HG02623 (cell line): ENCODE measurements at regions not wholly inside any gene's neighbourhood (a gene's known extent, or its start where the extent isn't known, plus 50 kb on each side); places are given as distances from the start of the nearest gene placed in this dataset.
"Not testable (repeated sequence)": the region's sequence is repeated elsewhere in the genome, so short reads cannot be mapped to it uniquely, and the experiment has no call there.

Experiments
- ATAC-seq: cut with Tn5 transposase; IDR thresholded peaks from one replicate; pipeline ENCODE4 v1.9.1; 2021; ENCODE audit warnings: moderate library complexity; ENCODE audit not compliant: unreplicated experiment

DNA sequence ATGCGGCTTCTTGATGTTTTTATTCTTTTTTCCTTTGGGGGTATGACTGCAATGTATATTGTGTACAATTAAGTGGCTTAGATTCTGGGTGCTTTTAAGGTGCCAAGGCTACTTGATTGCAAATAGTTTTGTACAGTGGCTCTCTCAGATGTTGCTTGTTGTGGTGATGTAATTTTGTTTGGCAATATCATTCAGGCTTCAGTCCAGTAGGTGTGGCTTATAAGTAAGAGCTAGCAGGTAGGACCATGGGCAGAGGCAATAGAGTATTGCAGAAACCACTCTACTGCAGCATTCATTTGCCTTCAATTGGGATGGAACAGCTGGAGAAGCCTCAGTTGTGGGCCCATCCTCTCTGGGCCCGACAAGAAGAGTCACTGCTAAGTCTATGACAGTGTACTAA lies 407.9 kb upstream of the MAN1A1 start:
- ATAC-seq: no peak

DNA sequence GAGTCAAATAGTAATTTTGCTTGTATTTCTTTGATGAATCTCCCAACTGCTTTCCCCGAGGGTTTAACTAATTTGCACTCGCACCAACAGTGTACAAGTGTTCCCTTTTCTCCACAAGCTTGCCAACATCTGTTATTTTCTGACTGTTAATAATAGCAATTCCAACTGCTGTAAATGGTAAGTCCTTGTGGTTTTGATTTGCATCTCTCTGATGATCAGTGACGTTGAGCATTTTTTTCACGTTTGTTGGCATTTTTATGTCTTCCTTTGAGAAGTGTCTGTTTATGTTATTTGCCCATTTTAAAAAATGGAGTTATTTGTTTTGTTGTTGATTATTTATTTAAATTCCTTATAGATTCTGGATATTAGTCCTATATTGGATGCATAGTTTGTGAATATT lies 399.8 kb upstream of the MAN1A1 start:
- ATAC-seq: no peak

DNA sequence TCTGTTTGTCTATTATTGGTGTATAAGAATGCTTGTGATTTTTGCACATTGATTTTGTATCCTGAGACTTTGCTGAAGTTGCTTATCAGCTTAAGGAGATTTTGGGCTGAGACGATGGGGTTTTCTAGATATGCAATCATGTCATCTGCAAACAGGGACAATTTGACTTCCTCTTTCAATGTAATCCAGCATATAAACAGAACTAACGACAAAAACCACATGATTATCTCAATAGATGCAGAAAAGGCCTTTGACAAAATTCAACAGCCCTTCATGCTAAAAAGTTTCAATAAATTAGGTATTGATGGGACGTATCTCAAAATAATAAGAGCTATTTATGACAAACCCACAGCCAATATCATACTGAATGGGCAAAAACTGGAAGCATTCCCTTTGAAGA lies 399.0 kb upstream of the MAN1A1 start:
- ATAC-seq: not testable (repeated sequence)

DNA sequence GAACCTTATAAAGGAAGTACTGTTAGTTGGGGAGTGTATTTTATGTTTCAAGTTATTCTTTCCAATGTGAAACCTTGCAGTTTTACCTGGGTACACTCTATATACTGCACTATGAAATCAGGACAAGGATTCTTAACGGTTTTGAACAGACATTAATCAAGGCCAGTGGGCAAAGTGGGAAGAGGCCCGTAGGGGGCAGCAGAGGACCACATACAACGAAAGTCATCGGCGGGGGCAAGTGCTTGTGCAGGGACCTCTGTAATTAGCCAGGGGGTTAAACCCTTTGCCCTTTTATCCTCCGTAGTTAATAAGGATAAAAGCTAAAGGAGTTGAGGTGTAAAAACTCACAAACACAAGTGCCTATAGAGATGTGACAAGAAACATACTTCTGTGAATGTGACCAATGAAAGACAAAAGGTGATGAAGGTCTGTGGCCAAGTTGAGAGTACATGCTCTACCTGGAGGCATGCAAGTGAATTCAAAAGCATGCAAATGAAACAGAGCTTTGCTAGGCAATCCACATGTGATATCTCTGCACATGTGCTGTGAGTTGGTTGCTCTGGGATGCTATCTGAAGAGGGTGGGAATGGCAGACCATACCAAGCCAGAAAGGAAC lies 392.7 kb upstream of the MAN1A1 start:
- ATAC-seq: peak; percentile 91

DNA sequence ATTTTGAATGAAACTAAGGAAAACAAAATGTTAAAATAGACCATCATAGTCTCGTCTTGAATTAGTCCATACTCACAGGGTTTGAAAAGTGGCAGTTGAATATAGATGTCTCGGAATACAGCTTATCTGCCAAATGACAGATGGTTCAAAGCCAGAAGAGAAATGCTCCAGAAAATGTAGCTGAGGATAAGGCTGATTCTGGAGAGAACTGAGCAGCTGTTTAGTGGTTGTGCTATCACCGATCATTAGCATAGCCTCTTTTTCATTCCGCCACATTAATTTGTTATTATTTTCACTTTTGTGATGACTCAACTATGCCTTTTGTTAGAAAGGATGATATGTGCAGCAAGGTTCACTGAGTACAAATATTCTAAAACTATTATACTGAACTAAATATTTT lies 390.2 kb upstream of the MAN1A1 start:
- no peak for ATAC-seq

DNA sequence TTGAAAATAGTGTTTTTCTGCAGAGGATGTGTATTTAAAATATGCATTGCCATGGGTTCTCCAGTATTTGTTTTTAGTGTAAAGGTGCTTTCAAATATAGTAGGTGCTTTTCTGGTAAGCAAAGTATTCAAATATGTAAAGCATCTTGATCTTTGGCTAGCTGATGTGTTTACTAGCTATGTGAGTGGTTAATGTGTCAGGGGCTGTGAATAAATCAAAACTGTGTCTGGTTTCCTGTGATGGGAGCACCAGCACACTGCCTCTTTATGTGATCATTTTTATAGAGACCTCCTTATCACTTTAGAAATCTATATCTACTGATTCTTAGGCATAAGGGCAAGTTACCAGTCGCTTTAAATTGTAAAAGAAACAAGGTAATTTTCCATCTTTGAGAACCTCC lies 388.9 kb upstream of the MAN1A1 start:
- ATAC-seq: no peak

DNA sequence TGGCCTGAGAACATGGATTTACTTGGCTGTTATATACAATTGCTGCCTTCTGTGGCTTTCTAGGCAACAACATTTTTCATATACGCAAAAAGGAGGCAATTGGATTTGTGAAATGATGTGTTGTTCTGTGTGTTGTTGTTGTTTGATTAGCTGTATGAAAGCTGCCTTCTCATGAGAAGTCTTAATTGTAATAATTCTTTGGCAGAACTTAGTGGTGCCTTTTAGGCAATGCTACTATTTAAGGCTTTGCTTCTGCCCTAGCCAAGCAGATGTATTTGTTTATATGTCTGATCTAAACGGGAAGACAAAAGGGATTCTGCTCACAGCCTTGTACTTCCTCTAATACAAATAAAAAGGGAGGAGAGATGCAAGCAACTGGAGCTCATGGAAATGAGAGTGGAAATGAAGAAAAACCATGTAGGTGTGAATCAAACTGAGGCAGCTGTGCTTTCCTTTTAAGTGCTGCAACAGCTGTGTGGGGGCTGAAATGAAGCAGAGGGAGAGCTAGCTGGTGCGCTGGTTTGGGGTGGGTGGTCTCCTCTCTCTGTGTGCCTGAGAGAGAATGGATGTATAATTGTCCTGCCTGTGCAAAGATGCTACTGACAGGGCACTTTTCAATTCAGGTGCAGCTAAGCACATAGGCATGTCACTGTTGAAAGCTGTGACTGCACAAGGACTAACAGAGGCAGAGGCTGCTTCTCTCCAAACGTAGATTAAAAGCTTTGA lies 386.9 kb upstream of the MAN1A1 start:
- ATAC-seq: no peak

DNA sequence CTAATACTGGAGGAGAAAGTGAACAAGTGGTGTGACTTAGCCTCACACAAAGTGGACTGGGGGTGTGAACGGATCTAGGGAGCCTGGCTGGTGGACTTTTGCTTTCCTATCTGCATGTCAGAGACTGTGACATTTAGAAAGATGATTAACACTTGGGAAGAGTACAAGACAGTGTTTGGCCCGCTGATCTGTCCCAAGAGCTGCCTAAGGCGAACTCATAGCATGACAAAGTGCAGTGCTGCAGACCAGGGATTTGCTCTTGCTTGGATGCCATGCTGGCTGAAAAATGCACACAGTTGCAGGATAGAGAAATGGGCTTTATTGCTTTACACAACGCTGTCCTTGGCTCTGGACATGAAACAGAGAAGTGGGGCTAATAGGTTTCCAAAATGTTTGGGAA lies 386.0 kb upstream of the MAN1A1 start:
- no peak for ATAC-seq

DNA sequence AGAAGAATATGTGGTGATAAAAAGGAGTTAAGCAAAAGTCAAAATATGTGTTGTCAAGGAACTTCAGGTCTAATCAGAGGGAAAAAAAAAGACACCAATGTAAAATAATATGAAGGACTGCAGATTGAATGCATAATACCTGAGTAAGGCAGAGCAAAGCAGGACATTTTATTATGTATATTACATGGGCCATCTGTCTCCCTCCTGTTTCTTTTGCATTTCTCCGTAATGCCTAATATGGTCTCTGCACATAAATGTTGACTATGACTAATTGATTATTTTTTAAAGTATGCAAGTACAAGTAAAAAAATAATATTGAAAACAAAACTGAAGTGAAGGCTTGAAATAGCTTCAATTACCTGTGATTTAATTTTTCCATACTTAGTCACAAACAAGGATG lies 384.7 kb upstream of the MAN1A1 start:
- no peak for ATAC-seq

DNA sequence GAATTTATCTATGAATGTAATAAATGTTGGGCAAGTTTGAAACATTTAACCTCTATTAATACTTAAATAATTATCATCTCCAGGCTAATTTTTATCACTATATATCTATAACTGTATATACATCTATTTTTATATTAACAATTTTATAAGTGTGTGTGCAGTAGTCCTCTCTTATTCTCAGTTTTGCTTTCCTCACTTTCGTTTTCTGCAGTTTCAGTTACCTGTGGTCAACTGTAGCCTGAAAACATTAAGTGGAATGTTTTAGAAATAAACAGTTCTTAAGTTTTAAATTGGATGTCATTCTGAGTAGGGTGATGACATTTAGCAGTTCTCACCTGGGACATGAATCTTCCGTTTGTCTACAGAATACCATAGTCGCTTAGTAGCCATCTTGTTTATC lies 379.4 kb upstream of the MAN1A1 start:
- no peak for ATAC-seq

DNA sequence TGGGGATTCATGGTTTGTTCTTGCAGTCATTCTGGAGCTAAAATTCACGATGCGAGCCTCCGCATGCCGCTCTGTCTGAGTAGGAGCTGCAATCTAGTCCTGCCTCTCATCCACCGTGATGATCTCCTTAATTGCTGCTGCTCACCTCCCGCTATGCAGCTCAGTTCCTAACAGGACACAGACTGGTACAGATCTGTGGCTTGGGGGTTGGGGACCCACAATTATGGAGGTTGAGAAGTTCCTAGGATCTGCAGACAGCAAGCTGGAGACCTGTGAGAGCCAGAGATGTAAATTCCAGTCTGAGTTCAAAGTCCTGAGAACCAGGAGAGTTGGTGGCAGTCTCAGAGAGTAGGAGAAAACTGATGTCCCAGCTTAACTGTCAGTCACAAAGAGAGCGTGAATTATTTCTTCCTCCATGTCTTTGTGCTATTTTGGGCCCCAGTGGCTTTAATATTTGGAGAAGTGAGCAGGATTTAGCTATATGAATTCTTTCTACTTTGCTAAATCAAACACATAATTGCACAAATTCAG lies 378.7 kb upstream of the MAN1A1 start:
- no peak for ATAC-seq

DNA sequence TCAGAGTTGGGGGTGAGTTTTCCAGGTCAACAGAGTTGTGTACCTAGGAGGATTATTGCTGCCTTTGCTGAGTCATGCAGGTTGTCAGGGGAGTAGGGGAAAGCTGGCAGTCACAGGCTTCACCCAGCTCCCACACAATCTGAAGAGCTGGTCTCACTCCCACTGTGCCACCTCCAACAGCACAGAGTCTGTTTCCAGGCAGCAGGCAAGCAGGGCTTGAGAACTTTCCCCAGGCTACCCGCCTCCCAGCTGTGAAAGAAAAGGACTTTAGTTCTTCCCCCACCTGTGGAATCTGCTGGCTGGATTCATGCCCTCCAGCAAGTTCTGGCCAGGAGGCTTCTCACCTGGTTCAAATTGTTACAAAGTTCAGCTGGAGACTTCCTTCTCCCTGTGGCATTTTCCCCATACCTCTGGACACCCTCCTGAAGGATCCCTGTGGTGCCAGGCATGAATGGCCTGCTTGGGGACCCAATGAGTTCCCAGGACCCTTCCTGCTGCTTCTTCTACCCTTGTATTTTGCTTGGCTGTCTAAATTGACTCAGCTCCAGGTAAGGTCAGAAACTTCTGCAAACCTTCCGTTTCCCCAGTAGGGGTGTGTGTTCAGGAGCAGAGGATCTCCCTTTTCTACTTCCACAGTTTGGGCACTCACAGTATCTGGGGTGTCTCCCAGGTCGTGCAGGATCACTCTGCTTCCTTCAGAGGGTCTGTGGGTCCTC lies 378.1 kb upstream of the MAN1A1 start:
- no peak for ATAC-seq

DNA sequence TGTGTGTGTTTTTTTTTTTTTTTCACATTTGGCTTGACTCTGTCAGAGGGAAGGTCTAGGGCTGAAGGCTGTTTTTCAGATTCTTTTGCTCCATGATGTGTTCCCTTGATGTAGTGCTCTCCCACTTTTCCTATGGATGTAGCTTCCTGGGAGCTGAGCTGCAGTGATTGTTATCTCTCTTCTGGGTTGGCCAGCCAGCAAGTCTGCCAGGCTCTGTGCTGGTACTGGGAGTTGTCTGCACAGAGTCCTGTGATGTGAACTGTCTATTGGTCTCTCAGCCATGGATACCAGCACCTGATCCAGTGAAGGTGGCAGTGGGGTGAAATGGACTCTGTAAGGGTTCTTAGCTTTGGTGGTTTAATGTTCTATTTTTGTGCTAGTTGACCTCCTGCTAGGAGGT lies 377.4 kb upstream of the MAN1A1 start:
- not testable (repeated sequence) for ATAC-seq

DNA sequence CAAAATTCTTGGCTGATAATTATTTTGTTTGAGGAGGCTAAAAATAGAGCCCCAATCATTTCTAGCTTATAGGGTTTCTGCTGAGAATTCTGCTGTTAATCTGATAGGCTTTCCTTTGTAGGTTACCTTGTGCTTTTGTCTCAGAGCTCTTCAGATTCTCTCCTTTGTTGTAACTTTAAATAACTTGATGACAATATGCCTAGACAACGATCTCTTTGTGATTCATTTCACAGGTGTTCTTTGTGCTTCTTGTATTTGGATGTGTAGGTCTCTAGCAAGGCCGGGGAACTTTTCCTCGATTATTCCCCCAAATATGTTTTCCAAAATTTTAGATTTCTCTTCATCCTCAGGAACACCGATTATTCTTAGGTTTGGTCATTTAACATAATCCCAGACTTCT lies 376.5 kb upstream of the MAN1A1 start:
- ATAC-seq: no peak

DNA sequence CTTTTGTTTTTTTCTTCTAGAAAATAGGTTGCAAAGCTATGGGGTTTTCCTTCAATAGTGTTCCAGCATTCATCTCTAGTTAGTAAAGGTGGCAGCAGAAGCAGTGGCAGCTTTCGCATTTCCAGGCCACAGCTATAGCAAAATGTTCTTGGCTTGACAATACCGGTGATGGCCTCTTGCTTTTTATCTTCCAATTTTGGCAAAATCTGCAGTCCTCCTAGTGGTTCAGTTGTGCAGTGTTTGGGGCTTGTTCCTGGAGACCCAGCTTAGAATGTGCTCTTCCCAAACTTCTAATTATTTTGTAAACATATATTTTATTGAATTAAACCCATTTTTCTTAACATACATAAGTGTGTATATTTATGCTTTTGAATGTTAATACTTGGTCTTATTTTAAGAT lies 370.6 kb upstream of the MAN1A1 start:
- ATAC-seq: no peak

DNA sequence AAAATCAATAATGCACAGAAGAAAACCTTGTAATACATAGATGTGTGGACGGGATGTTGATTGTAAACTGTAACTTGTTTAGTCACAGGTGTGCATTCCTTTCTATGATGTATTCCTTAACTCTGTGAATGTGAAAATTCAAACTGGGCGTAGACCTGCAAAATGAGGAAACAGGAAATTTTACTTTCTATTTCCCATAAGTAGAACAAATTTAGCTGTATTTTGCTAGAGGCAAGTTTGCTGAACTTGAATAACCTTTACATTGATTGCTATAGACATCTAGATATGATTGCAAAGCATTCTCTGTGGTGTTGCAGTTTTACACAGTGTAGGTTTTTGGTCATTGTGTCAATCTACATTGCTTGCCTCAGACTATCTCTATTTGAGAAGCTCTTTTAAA lies 368.4 kb upstream of the MAN1A1 start:
- no peak for ATAC-seq

DNA sequence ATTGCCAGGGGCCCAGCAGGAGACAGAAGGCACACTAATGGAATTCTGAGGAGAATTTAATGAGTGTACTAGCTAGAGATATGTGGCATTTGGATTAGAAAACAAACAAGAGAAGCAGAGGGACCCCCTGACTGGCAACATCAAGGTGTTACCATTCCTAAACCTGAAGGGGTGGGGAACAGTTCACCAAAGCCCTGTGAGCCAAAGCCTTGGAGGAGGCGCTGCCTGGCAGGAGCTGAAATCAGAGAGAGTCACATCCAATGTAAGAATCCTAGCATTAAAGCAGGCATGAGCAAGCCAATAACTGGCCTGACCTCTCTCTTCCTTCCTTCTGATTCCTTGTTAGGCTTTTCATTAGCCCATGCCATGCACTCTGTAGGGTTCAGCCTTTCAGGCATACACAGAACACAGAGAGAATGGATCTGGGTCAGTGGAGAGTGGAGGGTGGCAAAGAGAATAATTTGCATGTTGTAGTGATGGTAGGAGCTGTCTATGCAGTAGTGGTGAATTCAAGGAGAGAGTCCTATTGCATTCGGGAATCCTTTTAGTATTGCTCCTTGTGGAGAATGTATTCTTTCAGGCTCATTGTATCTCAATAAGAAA lies 367.2 kb upstream of the MAN1A1 start:
- no peak for ATAC-seq

DNA sequence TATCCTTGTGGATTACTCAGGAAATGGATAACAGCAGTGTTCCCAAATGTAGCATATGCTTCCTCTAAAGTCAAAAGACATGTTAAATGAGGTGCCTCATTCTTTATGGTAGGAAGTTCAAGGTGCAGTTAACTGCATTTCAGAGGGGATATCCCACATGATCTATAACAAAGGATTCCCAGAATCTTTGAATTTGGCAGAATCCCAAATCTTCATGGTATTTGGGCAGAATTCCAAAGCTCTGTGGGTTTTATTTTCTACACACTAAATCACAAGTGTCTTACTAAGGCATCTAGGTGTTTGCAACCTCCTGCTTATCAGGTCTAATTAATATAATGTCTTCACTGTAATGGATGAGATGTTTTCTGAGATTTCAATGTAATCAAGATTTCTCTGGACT lies 364.3 kb upstream of the MAN1A1 start:
- no peak for ATAC-seq

DNA sequence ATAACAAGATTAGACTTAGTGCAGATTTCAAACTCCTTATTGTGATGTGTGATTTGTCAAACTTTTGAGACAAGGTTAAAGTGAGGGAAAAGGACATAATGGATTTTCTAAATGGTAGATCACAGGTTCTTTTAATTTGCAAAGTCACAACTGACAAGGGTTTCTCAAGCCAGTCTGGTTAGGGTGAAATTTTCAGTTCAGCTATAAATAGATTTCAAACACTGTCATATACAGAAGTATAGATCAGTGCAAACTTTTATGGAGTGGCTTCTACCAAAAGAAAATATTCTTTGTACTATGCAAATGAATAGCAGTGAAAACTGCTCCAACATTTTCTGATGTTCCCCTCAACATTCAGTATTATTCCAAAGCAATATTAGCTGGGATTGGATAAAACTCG lies 337.1 kb upstream of the MAN1A1 start:
- no peak for ATAC-seq

DNA sequence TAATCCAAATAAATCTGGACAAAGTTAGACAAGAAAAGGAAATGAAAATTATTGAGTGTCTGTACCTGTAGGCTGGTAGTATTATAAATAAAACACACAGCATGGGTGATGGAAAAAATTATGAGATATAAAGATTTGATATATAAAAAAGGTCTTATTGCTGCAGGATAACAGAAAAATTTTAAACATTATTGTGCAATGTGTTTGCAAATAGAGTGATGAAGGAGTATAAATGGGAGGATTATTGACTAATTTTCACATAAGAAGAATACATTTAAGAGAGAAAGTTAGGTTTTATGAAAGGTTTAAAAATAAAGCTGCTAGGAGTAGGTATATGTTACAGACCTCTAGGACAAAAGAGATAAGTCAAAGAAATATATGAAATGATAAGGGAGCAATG lies 336.7 kb upstream of the MAN1A1 start:
- ATAC-seq: no peak

DNA sequence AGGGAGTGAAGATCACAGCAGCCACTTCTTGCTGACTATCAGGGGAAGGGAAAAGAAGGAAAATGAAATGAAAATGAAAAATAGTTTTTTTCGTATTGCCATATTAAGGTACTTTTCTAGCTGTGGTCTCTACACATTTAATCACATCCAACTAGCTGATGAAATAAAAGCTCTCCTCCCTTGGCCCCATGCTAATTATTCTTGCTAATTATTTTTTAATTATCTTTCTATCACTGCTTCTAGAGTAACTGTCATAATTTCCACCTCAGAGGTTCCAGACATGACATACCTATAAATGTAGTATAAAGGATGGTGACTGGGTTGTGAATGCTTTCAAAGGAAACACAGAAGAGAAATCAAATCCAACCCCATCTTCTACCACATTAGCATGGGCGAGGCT lies 334.1 kb upstream of the MAN1A1 start:
- no peak for ATAC-seq

DNA sequence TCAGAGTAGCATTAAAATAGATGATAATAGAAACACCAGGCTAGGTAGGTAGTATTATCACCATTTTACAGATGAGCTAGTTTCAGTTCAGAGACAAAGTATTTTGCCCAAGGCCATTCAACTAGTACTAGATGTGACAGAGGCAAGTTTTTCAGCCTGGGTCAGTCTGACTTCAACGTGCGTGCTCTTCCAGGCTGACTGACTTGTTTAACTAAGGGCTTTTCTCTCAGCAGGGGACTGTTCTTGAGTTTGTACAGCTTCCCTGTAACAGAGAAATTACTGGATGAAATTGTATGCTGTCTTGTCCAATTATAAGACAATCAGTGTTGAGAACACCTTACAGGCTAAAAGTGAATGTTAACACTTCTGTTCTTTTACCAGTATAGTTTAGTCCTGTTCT lies 333.5 kb upstream of the MAN1A1 start:
- no peak for ATAC-seq
